K562 (cell line): ENCODE measurements at regions not wholly inside any gene's neighbourhood (a gene's known extent, or its start where the extent isn't known, plus 50 kb on each side); places are given as distances from the start of the nearest gene placed in this dataset.

Experiments used
- ATAC-seq: fragments of 200-7000 bp; cut with Tn5 transposase; 3 replicates; pipeline ENCODE4 v1.9.1; 2020; ENCODE audit warnings: moderate library complexity
- BruUV-seq: library from RNA; stranded (reverse); fragments of 400-500 nt; replicated peaks from 2 replicates; lab custom pipeline; 2021; lab: Mats Ljungman, UMichigan
- CTCF ChIA-PET: fragments of 300-600 bp; formaldehyde crosslinking; extraction: SDS; loops from one replicate; lab custom pipeline; 2021; ENCODE audit warnings: low intra/inter-chr PET ratio; lab: Yijun Ruan, JAX
- POLR2A ChIA-PET: fragments of 300-600, 350-650 bp; sonication (Branson Sonifier 250); formaldehyde crosslinking; extraction: SDS; loops from one replicate; lab custom pipeline; 2021; ENCODE audit warnings: antibody characterized with exemption, inconsistent platforms; lab: Yijun Ruan, JAX
- DNase-seq, 4 experiments: peaks; one replicate each; pipeline versions ENCODE4 v3.0.0 to v3.0.0-alpha.2; 2011 to 2018; ENCODE audit warnings: low spot score in 3 of 4, mixed read lengths in 3 of 4; ENCODE audit errors: extremely low read depth in 1 of 4
- FAIRE-seq: peaks from 2 replicates; lab custom pipeline; 2011; peaks lifted over from hg19 to GRCh38; lab: Jason Lieb, UNC
- H2AFZ ChIP-seq: 2 replicates; pipeline ENCODE4 v1.6.0; 2011; ENCODE audit warnings: low read depth, low read length, control low read depth, inconsistent platforms
- H3K27ac ChIP-seq: fragments of 200-600 bp; 3 replicates; pipeline ENCODE4 v1.8.0; 2011; ENCODE audit warnings: low read depth, mild to moderate bottlenecking, control low read depth, inconsistent platforms, low read length, moderate library complexity, mixed read lengths; ENCODE audit errors: extremely low read depth
- H3K27me3 ChIP-seq, 2 experiments: fragments of 300-600 bp in 1 of 2; 2 replicates in 1 of 2; 3 replicates in 1 of 2; pipeline versions ENCODE4 v1.6.0 to v1.8.0; 2011; ENCODE audit warnings: inconsistent platforms in 2 of 2, low read length in 2 of 2, mild to moderate bottlenecking in 1 of 2, mixed read lengths in 1 of 2, moderate library complexity in 1 of 2; ENCODE audit not compliant: control insufficient read depth in 2 of 2, insufficient read depth in 2 of 2
- H3K36me3 ChIP-seq: fragments of 300-600 bp; 3 replicates; pipeline ENCODE4 v1.8.0; 2011; ENCODE audit warnings: mild to moderate bottlenecking, low read length, inconsistent platforms; ENCODE audit not compliant: control insufficient read depth, insufficient read depth
- H3K4me1 ChIP-seq, 2 experiments: fragments of 200-600 bp in 1 of 2; replicated peaks in 1 of 2; 2 replicates in 1 of 2; 3 replicates in 1 of 2; pipeline versions ENCODE4 v1.5.1 to v1.8.0; 2011; ENCODE audit warnings: inconsistent platforms in 2 of 2, low read length in 2 of 2, mild to moderate bottlenecking in 1 of 2, mixed read lengths in 1 of 2, moderate library complexity in 1 of 2; ENCODE audit not compliant: control insufficient read depth in 2 of 2, insufficient read depth in 2 of 2
- H3K4me2 ChIP-seq: 2 replicates; pipeline ENCODE4 v1.6.1; 2011; ENCODE audit warnings: low read length, control low read depth, inconsistent platforms, mixed read lengths; ENCODE audit not compliant: insufficient read depth
- H3K4me3 ChIP-seq: fragments of 200-600 bp; sonication (generic), shearing (Covaris generic); 2 replicates; pipeline ENCODE4 v1.5.1; 2016; ENCODE audit warnings: control low read depth, inconsistent platforms
- H3K79me2 ChIP-seq: fragments of 200-600 bp; 3 replicates; pipeline ENCODE4 v1.8.0; 2011; ENCODE audit warnings: low read length, inconsistent platforms; ENCODE audit not compliant: control insufficient read depth, insufficient read depth
- H3K9ac ChIP-seq, 2 experiments: 2 replicates each; pipeline versions ENCODE4 v1.6.0 to v1.6.1; 2011; ENCODE audit warnings: low read depth in 2 of 2, low read length in 2 of 2, control low read depth in 1 of 2, inconsistent platforms in 1 of 2, mild to moderate bottlenecking in 1 of 2, mixed read lengths in 1 of 2; ENCODE audit not compliant: insufficient read depth in 1 of 2
- H3K9me1 ChIP-seq: one replicate; pipeline ENCODE4 v1.6.0; 2011; ENCODE audit warnings: inconsistent platforms, mild to moderate bottlenecking, low read length, moderate library complexity; ENCODE audit not compliant: control insufficient read depth, insufficient read depth
- H3K9me3 ChIP-seq: replicated peaks from 2 replicates; pipeline ENCODE4 v1.5.1; 2011; ENCODE audit warnings: low read depth, low read length, inconsistent platforms; ENCODE audit not compliant: control insufficient read depth, insufficient read depth
- H4K20me1 ChIP-seq: replicated peaks from 2 replicates; pipeline ENCODE4 v1.6.1; 2011; ENCODE audit warnings: low read length, inconsistent platforms, mixed read lengths; ENCODE audit not compliant: control insufficient read depth, insufficient read depth
- CCNT2 ChIP-seq: IDR thresholded peaks from 2 replicates; pipeline ENCODE4 v1.6.1; 2011; ENCODE audit warnings: borderline replicate concordance, low read depth, mild to moderate bottlenecking, moderate library complexity, mixed read lengths, low read length; ENCODE audit not compliant: insufficient read length; ENCODE audit errors: extremely low read depth
- HDAC8 ChIP-seq: fragments of 450-650 bp; IDR thresholded peaks from 2 replicates; pipeline ENCODE4 v1.6.1; 2016; ENCODE audit warnings: mild to moderate bottlenecking, missing genetic modification characterization, moderate library complexity, missing compliant biosample characterization
- KLF10 ChIP-seq: fragments of 250-450 bp; sonication (Bioruptor Pico); IDR thresholded peaks from 2 replicates; pipeline ENCODE4 v1.6.1; 2021; ENCODE audit warnings: matching md5 sums
- POLR2G ChIP-seq: fragments of 200-400 bp; formaldehyde crosslinking; IDR thresholded peaks from 2 replicates; pipeline ENCODE4 v1.6.1; 2017; ENCODE audit warnings: low read depth, mild to moderate bottlenecking, antibody characterized with exemption, low read length, moderate library complexity
- POLR2H ChIP-seq: IDR thresholded peaks from 2 replicates; pipeline ENCODE4 v1.6.1; 2016; ENCODE audit warnings: missing genetic modification characterization, low read depth, mild to moderate bottlenecking, control low read depth, missing compliant biosample characterization, moderate library complexity
- RB1 ChIP-seq: fragments of 450-650 bp; IDR thresholded peaks from 2 replicates; pipeline ENCODE4 v1.6.1; 2017; ENCODE audit warnings: low read depth, mild to moderate bottlenecking
- RBM39 ChIP-seq: fragments of 200-400 bp; formaldehyde crosslinking; optimal IDR thresholded peaks from 2 replicates; pipeline ENCODE3; 2018; ENCODE audit warnings: low read depth, low read length
- SMARCE1 ChIP-seq: fragments of 450-650 bp; IDR thresholded peaks from 2 replicates; pipeline ENCODE4 v1.7.1; 2016; ENCODE audit warnings: mild to moderate bottlenecking
- TAF15 ChIP-seq: fragments of 200-400 bp; formaldehyde crosslinking; IDR thresholded peaks from 2 replicates; pipeline ENCODE4 v1.6.1; 2017; ENCODE audit warnings: mild to moderate bottlenecking, low read depth, low read length, moderate library complexity
- ZBTB17 ChIP-seq: fragments of 450-650 bp; formaldehyde crosslinking; IDR thresholded peaks from 2 replicates; pipeline ENCODE4 v1.4.0; 2020; ENCODE audit warnings: mild to moderate bottlenecking
- ZFP36 ChIP-seq: fragments of 150-350 bp; IDR thresholded peaks from 2 replicates; pipeline ENCODE4 v1.6.1; 2018; ENCODE audit warnings: low read length, low read depth; ENCODE audit not compliant: partially characterized antibody
- ZNF212 ChIP-seq: fragments of 450-650 bp; formaldehyde crosslinking; IDR thresholded peaks from 2 replicates; pipeline ENCODE4 v1.4.0; 2020; ENCODE audit warnings: mild to moderate bottlenecking
- WGBS: fragments of 100-300 bp; shearing (Covaris generic); methylation state at CpG from one replicate; pipeline ENCODE4 v1.1.6; 2016; ENCODE audit warnings: low coverage, mixed read lengths; ENCODE audit not compliant: insufficient coverage; ENCODE audit errors: missing lambda C conversion rate; 5-methylcytosine and 5-hydroxymethylcytosine counted together
- in situ Hi-C: fragments of 300-500 bp; cut with MboI; formaldehyde crosslinking; loops from 4 replicates; pipeline ENCODE4 v1.15.0; 2018; ENCODE audit warnings: inconsistent platforms, mixed read lengths
- intact Hi-C: fragments of 100-400 bp; cut with micrococcal nuclease; formaldehyde crosslinking; loops from 2 replicates; pipeline ENCODE4 v1.14.2; 2022
- TF ChIP-seq, protein P1 (sequence below): fragments of 450-650 bp; IDR thresholded peaks from 2 replicates; pipeline ENCODE4 v1.6.1; 2014; ENCODE audit warnings: low read depth, mild to moderate bottlenecking, moderate library complexity, borderline replicate concordance
- TF ChIP-seq, protein P2 (sequence below): fragments of 200-800 bp; sonication (Bioruptor generic); IDR thresholded peaks from 2 replicates; pipeline ENCODE4 v1.6.1; 2017; ENCODE audit warnings: missing genetic modification characterization, missing compliant biosample characterization

GRCh38 chr5:84623019-84623418 lies 238.3 kb upstream of the EDIL3 start:
- in situ Hi-C loops (no loop called here), intact Hi-C loops (no loop called here)
- WGBS: 4% methylated on average over 2 of the region's 2 CpGs

DNA sequence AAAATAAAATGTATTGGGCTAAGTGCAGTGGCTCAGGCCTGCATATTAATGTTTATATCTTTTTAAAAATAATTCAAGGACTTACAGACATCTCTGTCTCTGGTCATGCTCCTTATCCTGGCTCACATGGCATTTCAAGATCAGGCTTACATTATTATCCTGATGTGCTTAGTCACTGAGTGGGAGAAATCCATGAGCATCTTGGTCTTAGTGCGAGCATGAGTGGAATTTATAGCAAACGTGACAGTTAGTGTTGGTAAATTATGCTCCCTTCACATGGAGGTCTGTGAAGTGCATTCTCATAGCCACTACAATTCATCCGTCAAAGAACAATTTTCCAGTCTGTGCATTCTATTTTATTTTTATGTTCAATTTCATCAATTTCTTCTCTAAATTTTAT lies 237.8 kb upstream of the EDIL3 start:
- no peak for ATAC-seq
- no peaks in the 10 kb centered on the region for H4K20me1 ChIP-seq
- intact Hi-C loops: no loop called here
- no peak for TF ChIP-seq POLR2G
- no peak for TF ChIP-seq RBM39
- TF ChIP-seq, protein P1, sequence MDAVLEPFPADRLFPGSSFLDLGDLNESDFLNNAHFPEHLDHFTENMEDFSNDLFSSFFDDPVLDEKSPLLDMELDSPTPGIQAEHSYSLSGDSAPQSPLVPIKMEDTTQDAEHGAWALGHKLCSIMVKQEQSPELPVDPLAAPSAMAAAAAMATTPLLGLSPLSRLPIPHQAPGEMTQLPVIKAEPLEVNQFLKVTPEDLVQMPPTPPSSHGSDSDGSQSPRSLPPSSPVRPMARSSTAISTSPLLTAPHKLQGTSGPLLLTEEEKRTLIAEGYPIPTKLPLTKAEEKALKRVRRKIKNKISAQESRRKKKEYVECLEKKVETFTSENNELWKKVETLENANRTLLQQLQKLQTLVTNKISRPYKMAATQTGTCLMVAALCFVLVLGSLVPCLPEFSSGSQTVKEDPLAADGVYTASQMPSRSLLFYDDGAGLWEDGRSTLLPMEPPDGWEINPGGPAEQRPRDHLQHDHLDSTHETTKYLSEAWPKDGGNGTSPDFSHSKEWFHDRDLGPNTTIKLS: no peak
- no peak for TF ChIP-seq RB1
- no peak for TF ChIP-seq ZBTB17
- TF ChIP-seq, all 486 proteins: peak for 0
- ChIA-PET CTCF (no interaction called here), POLR2A (no interaction called here)
- H3K79me2 ChIP-seq: no peaks in the 10 kb centered on the region
- BruUV-seq: no TSS peak
- H3K27ac ChIP-seq: no peak overlapping the region
- 0% methylated on average over 3 of the region's 3 CpGs for WGBS
- H3K9ac ChIP-seq: no peak overlapping the region
- DNase-seq: no peak
- no peak overlapping the region for H3K4me3 ChIP-seq
- H3K9me3 ChIP-seq: no peaks in the 10 kb centered on the region; the same call in 1 of the 2 replicates
- no peak overlapping the region for H3K4me2 ChIP-seq
- in situ Hi-C loops: no loop called here
- no peak for FAIRE-seq
- H2AFZ ChIP-seq: no peak overlapping the region
- H3K4me1 ChIP-seq: no peaks in the 10 kb centered on the region
- H3K36me3 ChIP-seq: no peaks in the 10 kb centered on the region
- no peaks in the 10 kb centered on the region for H3K9me1 ChIP-seq
- H3K27me3 ChIP-seq: no peaks in the 10 kb centered on the region

More at GRCh38 chr5:84623019-84623418, 238.3 kb upstream of the EDIL3 start:
- Histone ChIP-seq H3K4me1 (no peaks in the 10 kb centered on the region), H4K20me1 (no peaks in the 10 kb centered on the region), H3K9me3 (no peaks in the 10 kb centered on the region; the same call in 1 of the 2 replicates), H3K79me2 (no peaks in the 10 kb centered on the region), H3K27me3 (no peaks in the 10 kb centered on the region), H3K4me3 (no peak overlapping the region), H3K36me3 (no peaks in the 10 kb centered on the region), H3K9me1 (no peaks in the 10 kb centered on the region), H3K4me2 (no peak overlapping the region), H3K27ac (no peak overlapping the region)
- ATAC-seq (no peak), DNase-seq (no peak), FAIRE-seq (no peak)
- POLR2A ChIA-PET: no interaction called here
- CTCF ChIA-PET: no interaction called here
- TF ChIP-seq KLF10 (CRISPR knock-in tag): no peak
- no peak for TF ChIP-seq ZNF212 (CRISPR knock-in tag)
- TF ChIP-seq, protein P2, sequence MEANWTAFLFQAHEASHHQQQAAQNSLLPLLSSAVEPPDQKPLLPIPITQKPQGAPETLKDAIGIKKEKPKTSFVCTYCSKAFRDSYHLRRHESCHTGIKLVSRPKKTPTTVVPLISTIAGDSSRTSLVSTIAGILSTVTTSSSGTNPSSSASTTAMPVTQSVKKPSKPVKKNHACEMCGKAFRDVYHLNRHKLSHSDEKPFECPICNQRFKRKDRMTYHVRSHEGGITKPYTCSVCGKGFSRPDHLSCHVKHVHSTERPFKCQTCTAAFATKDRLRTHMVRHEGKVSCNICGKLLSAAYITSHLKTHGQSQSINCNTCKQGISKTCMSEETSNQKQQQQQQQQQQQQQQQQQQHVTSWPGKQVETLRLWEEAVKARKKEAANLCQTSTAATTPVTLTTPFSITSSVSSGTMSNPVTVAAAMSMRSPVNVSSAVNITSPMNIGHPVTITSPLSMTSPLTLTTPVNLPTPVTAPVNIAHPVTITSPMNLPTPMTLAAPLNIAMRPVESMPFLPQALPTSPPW (CRISPR knock-in tag): no peak
- TF ChIP-seq ZFP36: no peak
- no peak for TF ChIP-seq POLR2H
- TF ChIP-seq SMARCE1: no peak
- TF ChIP-seq HDAC8 (tag): no peak
- TF ChIP-seq CCNT2: no peak
- no peak for TF ChIP-seq TAF15
- TF ChIP-seq, all 486 proteins: peak for 0
- no peak overlapping the region for H3K9ac ChIP-seq
- H2AFZ ChIP-seq: no peak overlapping the region
- no TSS peak for BruUV-seq
